Prostate gland (tissue), 2 donors: ENCODE measurements at regions not wholly inside any gene's neighbourhood (a gene's known extent, or its start where the extent isn't known, plus 50 kb on each side); places are given as distances from the start of the nearest gene placed in this dataset.

Experiments used
- DNase-seq: peaks from one replicate; pipeline ENCODE4 v3.0.0-alpha.2; 2019; ENCODE audit warnings: low spot score
- H3K27ac ChIP-seq, 2 donors: fragments of 200-600 bp; sonication (generic); 2 replicates each; pipeline ENCODE4 v1.5.1; 2017 to 2019
- H3K27me3 ChIP-seq: fragments of 200-600 bp; sonication (generic); replicated peaks from 2 replicates; pipeline ENCODE4 v1.5.1; 2019; ENCODE audit not compliant: insufficient read depth
- H3K36me3 ChIP-seq, 2 donors: fragments of 200-600 bp; sonication (generic); 1 replicate in 1 of 2; 2 replicates in 1 of 2; pipeline versions ENCODE4 v1.5.1 to v1.8.1; 2017 to 2019
- H3K4me1 ChIP-seq: fragments of 200-600 bp; sonication (generic); replicated peaks from 2 replicates; pipeline ENCODE4 v1.5.1; 2019
- H3K4me3 ChIP-seq, 2 donors: fragments of 200-600 bp; sonication (generic); 2 replicates each; pipeline ENCODE4 v1.5.1; 2017 to 2019
- H3K9me3 ChIP-seq: fragments of 200-600 bp; sonication (generic); 2 replicates; pipeline ENCODE4 v1.5.1; 2017
- POLR2A ChIP-seq: fragments of 450-650 bp; IDR thresholded peaks from one replicate; pipeline ENCODE4 v1.6.1; 2016; ENCODE audit warnings: antibody characterized with exemption, mild to moderate bottlenecking
- POLR2AphosphoS5 ChIP-seq: sonication (generic); formaldehyde crosslinking; IDR thresholded peaks from one replicate; pipeline ENCODE4 v1.6.1; 2017; ENCODE audit warnings: antibody characterized with exemption
- WGBS: methylation state at CpG from one replicate; pipeline ENCODE4 v1.1.5; 2018; 5-methylcytosine and 5-hydroxymethylcytosine counted together
- intact Hi-C: fragments of 100-400 bp; cut with DNase I; formaldehyde crosslinking; loops from one replicate; pipeline ENCODE4 v1.14.2; 2022
- TF ChIP-seq, protein P1 (sequence below), 4 experiments: fragments of 200-600 bp in 2 of 4; fragments of 450-650 bp in 2 of 4; sonication (generic) in 2 of 4; IDR thresholded peaks; 1 replicate in 3 of 4; 2 replicates in 1 of 4; pipeline ENCODE4 v1.5.1; 2016 to 2019; ENCODE audit warnings: antibody characterized with exemption in 4 of 4, mild to moderate bottlenecking in 2 of 4, moderate library complexity in 2 of 4

DNA sequence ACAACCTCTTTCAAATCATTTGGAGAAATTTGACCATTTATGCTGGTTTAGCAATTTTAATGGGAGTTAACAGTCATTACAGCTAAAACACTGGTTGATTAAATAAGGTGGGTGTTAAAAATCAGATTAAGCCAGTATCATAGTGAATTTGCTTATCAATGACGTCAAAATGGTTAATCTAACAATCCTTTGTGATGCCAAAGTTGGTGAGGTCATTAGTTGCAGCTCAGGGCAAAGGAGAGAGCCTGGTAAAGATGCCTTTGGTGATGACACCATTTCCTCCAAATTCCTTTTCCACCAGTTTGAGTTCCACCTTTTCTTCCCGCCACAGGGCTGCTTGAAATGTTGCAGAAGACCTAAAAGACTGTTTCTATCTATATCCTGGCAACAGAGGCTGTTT is 757.1 kb upstream of the PIK3C3 start:
- Histone ChIP-seq H3K9me3 (no peaks in the 10 kb centered on the region), H3K27ac (no peak overlapping the region), H3K4me3 (no peak overlapping the region), H3K27me3 (no peaks in the 10 kb centered on the region), H3K36me3 (no peaks in the 10 kb centered on the region), H3K4me1 (no peaks in the 10 kb centered on the region)
- DNase-seq: no peak
- 89% methylated on average over 2 of the region's 2 CpGs for WGBS
- no peak for TF ChIP-seq POLR2A
- TF ChIP-seq, protein P1, sequence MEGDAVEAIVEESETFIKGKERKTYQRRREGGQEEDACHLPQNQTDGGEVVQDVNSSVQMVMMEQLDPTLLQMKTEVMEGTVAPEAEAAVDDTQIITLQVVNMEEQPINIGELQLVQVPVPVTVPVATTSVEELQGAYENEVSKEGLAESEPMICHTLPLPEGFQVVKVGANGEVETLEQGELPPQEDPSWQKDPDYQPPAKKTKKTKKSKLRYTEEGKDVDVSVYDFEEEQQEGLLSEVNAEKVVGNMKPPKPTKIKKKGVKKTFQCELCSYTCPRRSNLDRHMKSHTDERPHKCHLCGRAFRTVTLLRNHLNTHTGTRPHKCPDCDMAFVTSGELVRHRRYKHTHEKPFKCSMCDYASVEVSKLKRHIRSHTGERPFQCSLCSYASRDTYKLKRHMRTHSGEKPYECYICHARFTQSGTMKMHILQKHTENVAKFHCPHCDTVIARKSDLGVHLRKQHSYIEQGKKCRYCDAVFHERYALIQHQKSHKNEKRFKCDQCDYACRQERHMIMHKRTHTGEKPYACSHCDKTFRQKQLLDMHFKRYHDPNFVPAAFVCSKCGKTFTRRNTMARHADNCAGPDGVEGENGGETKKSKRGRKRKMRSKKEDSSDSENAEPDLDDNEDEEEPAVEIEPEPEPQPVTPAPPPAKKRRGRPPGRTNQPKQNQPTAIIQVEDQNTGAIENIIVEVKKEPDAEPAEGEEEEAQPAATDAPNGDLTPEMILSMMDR (IDR thresholded peaks at IDR 0.05): no peak
- TF ChIP-seq POLR2AphosphoS5: no peak
- intact Hi-C loops: no loop called here

- DNase-seq: no peak
- Histone ChIP-seq H3K36me3 (no peaks in the 10 kb centered on the region), H3K4me1 (no peaks in the 10 kb centered on the region), H3K9me3 (no peaks in the 10 kb centered on the region), H3K4me3 (no peak overlapping the region), H3K27me3 (no peaks in the 10 kb centered on the region), H3K27ac (no peak overlapping the region)
- TF ChIP-seq POLR2A (no peak), POLR2AphosphoS5 (no peak)
- TF ChIP-seq, protein P1 (IDR thresholded peaks at IDR 0.05): no peak
- intact Hi-C loops: no loop called here
- WGBS: 58% methylated on average over 5 of the region's 5 CpGs
These were observed 784.7 kb upstream of the PIK3C3 start for GRCh38 chr18:41170346-41170745.

DNA sequence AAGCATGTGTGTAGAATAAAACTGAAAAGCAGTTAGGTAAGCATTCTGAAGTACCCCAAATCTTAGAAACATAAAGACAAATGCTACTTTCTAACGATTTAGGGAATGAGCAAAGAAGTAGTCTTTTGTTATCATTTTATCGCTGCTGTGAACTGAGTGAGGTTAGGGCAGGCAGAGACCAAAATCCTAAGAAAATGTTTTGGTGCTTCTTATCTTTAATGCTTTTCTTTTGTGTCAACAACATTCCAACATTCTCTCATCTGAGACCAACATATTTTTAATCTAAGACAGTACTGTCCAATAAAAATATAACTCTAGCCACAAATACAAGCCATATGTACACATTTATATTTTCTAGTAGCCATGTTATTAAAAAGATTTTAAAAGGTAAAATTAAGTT is 789.4 kb upstream of the PIK3C3 start:
- H3K27ac ChIP-seq: no peak overlapping the region
- no peaks in the 10 kb centered on the region for H3K36me3 ChIP-seq
- 39% methylated on average over 2 of the region's 2 CpGs for WGBS
- TF ChIP-seq, protein P1 (IDR thresholded peaks at IDR 0.05): no peak
- TF ChIP-seq POLR2A: no peak
- no peak for TF ChIP-seq POLR2AphosphoS5
- no peaks in the 10 kb centered on the region for H3K27me3 ChIP-seq
- H3K9me3 ChIP-seq: no peaks in the 10 kb centered on the region
- intact Hi-C loops: no loop called here
- no peak for DNase-seq
- H3K4me3 ChIP-seq: no peak overlapping the region
- no peaks in the 10 kb centered on the region for H3K4me1 ChIP-seq

- no peaks in the 10 kb centered on the region for H3K36me3 ChIP-seq
- H3K4me1 ChIP-seq: no peaks in the 10 kb centered on the region
- no peaks in the 10 kb centered on the region for H3K27me3 ChIP-seq
- WGBS: 67% methylated on average over 4 of the region's 4 CpGs
- no peaks in the 10 kb centered on the region for H3K9me3 ChIP-seq
- no peak for TF ChIP-seq POLR2AphosphoS5
- no peak for TF ChIP-seq POLR2A
- TF ChIP-seq, protein P1 (IDR thresholded peaks at IDR 0.05): no peak
- no peak for DNase-seq
- H3K27ac ChIP-seq: no peak overlapping the region
- H3K4me3 ChIP-seq: no peak overlapping the region
- intact Hi-C loops: no loop called here
These were observed 792.3 kb upstream of the PIK3C3 start for GRCh38 chr18:41162781-41163180.

DNA sequence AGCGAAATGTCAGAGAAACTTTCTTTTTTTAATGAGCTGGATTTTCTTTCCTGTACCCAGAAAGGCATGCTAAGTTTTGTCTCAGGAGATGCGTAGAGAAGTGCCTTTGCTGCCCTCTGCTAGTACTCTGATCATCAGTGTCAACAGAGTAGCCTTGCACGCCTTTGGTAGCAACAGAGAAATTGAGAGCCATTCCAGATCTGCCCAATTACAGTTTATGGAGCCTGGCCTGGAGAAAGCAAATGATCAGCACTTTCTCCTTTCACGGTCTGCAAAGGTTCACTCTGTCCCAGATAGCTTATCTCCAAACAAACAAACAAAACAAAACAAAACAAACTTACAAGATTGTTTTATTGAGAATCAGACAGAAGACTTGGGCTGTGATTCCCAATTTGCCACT is 792.8 kb upstream of the PIK3C3 start:
- 62% methylated on average over 4 of the region's 4 CpGs for WGBS

More for the DNA sequence above, 792.8 kb upstream of the PIK3C3 start:
- H3K9me3 ChIP-seq: no peaks in the 10 kb centered on the region
- no peaks in the 10 kb centered on the region for H3K4me1 ChIP-seq
- intact Hi-C loops: no loop called here
- no peaks in the 10 kb centered on the region for H3K36me3 ChIP-seq
- no peaks in the 10 kb centered on the region for H3K27me3 ChIP-seq
- DNase-seq: no peak
- no peak overlapping the region for H3K27ac ChIP-seq
- TF ChIP-seq POLR2A (no peak), POLR2AphosphoS5 (no peak)
- TF ChIP-seq, protein P1 (IDR thresholded peaks at IDR 0.05): no peak
- H3K4me3 ChIP-seq: no peak overlapping the region
